Mesendoderm (in vitro differentiated cells): ENCODE measurements at regions not wholly inside any gene's neighbourhood (a gene's known extent, or its start where the extent isn't known, plus 50 kb on each side); places are given as distances from the start of the nearest gene placed in this dataset.
"Not testable (repeated sequence)": the region's sequence is repeated elsewhere in the genome, so short reads cannot be mapped to it uniquely, and the experiment has no call there.

Experiments used
- DNase-seq: peaks from one replicate; pipeline ENCODE4 v3.0.0; 2013
- H2AK5ac ChIP-seq: 2 replicates; pipeline ENCODE4 v1.6.1; 2013; ENCODE audit warnings: low read length, inconsistent platforms
- H2BK120ac ChIP-seq: 2 replicates; pipeline ENCODE4 v1.6.1; 2013; ENCODE audit warnings: low read depth, mild to moderate bottlenecking, low read length, moderate library complexity, mixed read lengths
- H2BK15ac ChIP-seq: replicated peaks from 2 replicates; pipeline ENCODE4 v1.6.1; 2013; ENCODE audit warnings: low read depth, mild to moderate bottlenecking, moderate library complexity
- H2BK5ac ChIP-seq: 2 replicates; pipeline ENCODE4 v1.6.1; 2013; ENCODE audit warnings: low read length, inconsistent platforms
- H3K18ac ChIP-seq: 2 replicates; pipeline ENCODE4 v1.6.1; 2013; ENCODE audit warnings: mild to moderate bottlenecking, low read length, mixed read lengths
- H3K23ac ChIP-seq: one replicate; pipeline ENCODE4 v1.6.1; 2013; ENCODE audit warnings: low read length
- H3K27ac ChIP-seq: 2 replicates; pipeline ENCODE4 v1.5.1; 2013; ENCODE audit warnings: low read depth, mild to moderate bottlenecking, inconsistent platforms, low read length, moderate library complexity
- H3K27me3 ChIP-seq: 2 replicates; pipeline ENCODE4 v1.6.1; 2013; ENCODE audit warnings: low read length, control low read depth, mild to moderate bottlenecking, inconsistent platforms; ENCODE audit not compliant: insufficient read depth, poor library complexity
- H3K36me3 ChIP-seq: 2 replicates; pipeline ENCODE4 v1.6.1; 2013; ENCODE audit warnings: low read length, inconsistent platforms; ENCODE audit not compliant: control insufficient read depth, insufficient read depth
- H3K4ac ChIP-seq: one replicate; pipeline ENCODE4 v1.6.1; 2013; ENCODE audit warnings: low read depth, mild to moderate bottlenecking, low read length, moderate library complexity
- H3K4me1 ChIP-seq: 2 replicates; pipeline ENCODE4 v1.6.1; 2013; ENCODE audit warnings: low read depth, low read length, inconsistent platforms; ENCODE audit not compliant: control insufficient read depth
- H3K4me2 ChIP-seq: 2 replicates; pipeline ENCODE4 v1.6.1; 2013; ENCODE audit warnings: low read length
- H3K4me3 ChIP-seq: 2 replicates; pipeline ENCODE4 v1.5.1; 2013; ENCODE audit warnings: mild to moderate bottlenecking, low read length
- H3K56ac ChIP-seq: one replicate; pipeline ENCODE4 v1.6.1; 2013; ENCODE audit warnings: low read length
- H3K79me1 ChIP-seq: 2 replicates; pipeline ENCODE4 v1.6.1; 2013; ENCODE audit warnings: low read length, inconsistent platforms
- H3K79me2 ChIP-seq: 2 replicates; pipeline ENCODE4 v1.6.1; 2013; ENCODE audit warnings: mild to moderate bottlenecking, low read length; ENCODE audit not compliant: control insufficient read depth, insufficient read depth
- H3K9ac ChIP-seq: 2 replicates; pipeline ENCODE4 v1.6.1; 2013; ENCODE audit warnings: low read length, inconsistent platforms
- H4K5ac ChIP-seq: one replicate; pipeline ENCODE4 v1.6.1; 2013; ENCODE audit warnings: low read length
- H4K8ac ChIP-seq: one replicate; pipeline ENCODE4 v1.6.1; 2013; ENCODE audit warnings: low read depth, mild to moderate bottlenecking, control low read depth, low read length, moderate library complexity
- WGBS: extraction: QIAGEN DNeasy Blood & Tissue Kit; methylation state at CpG from one replicate; pipeline ENCODE4 v1.1.7; 2013; ENCODE audit warnings: low lambda C conversion rate, missing lambda C conversion rate; ENCODE audit not compliant: insufficient coverage; ENCODE audit errors: extremely low coverage; 5-methylcytosine and 5-hydroxymethylcytosine counted together

- no peaks in the 10 kb centered on the region for H3K79me1 ChIP-seq
- H3K36me3 ChIP-seq = no peaks in the 10 kb centered on the region
- H2BK15ac ChIP-seq = no peak overlapping the region
- H3K4me2 ChIP-seq = no peak overlapping the region
- H4K8ac ChIP-seq = no peak overlapping the region
- H3K4me3 ChIP-seq = no peak overlapping the region
- no peak overlapping the region for H3K23ac ChIP-seq
- WGBS = no CpG with 5 or more reads among the region's 1 CpG
- no peak overlapping the region for H3K4ac ChIP-seq
- no peak for DNase-seq
- no peaks in the 10 kb centered on the region for H3K79me2 ChIP-seq
- H3K56ac ChIP-seq = no peak overlapping the region
- H2AK5ac ChIP-seq = no peak overlapping the region
- H4K5ac ChIP-seq = no peak overlapping the region
- no peak overlapping the region for H3K18ac ChIP-seq
- H2BK120ac ChIP-seq = no peak overlapping the region
- no peak overlapping the region for H2BK5ac ChIP-seq
- no peak overlapping the region for H3K27ac ChIP-seq
- no peaks in the 10 kb centered on the region for H3K27me3 ChIP-seq
- no peak overlapping the region for H3K9ac ChIP-seq
- no peaks in the 10 kb centered on the region for H3K4me1 ChIP-seq
Observed at GRCh38 chr4:74559853-74560252, 114.9 kb downstream of the AREG start.

DNA sequence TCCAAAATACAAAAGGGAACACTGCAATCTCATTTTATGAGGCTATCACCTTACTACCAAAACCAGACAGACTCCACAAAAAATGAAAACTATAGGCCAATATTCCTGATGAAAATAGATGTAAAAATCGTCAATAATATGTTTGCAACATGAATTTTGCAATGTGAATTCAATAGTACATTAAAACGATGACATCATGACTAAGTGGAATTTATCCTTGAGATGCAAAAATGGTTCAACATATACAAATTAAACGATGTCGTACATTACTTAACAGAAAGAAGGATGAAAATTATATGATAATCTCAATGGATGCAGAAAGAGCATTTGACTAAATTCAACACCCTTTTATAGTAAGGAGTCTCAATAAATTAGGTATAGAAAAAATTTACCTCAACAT, 123.0 kb downstream of the AREG start:
- H3K79me2 ChIP-seq = no peaks in the 10 kb centered on the region
- H3K56ac ChIP-seq = no peak overlapping the region
- no peak overlapping the region for H3K4ac ChIP-seq
- H3K4me3 ChIP-seq = no peak overlapping the region
- H3K36me3 ChIP-seq = no peaks in the 10 kb centered on the region
- no peak overlapping the region for H4K5ac ChIP-seq
- no peak overlapping the region for H3K4me2 ChIP-seq
- H2BK120ac ChIP-seq = no peak overlapping the region
- no peak overlapping the region for H2AK5ac ChIP-seq
- H3K27ac ChIP-seq = no peak overlapping the region
- no peak overlapping the region for H3K9ac ChIP-seq
- no peak overlapping the region for H4K8ac ChIP-seq
- no peaks in the 10 kb centered on the region for H3K4me1 ChIP-seq
- H3K27me3 ChIP-seq = no peaks in the 10 kb centered on the region
- H3K79me1 ChIP-seq = no peaks in the 10 kb centered on the region
- no peak for DNase-seq
- H3K23ac ChIP-seq = no peak overlapping the region
- no peak overlapping the region for H2BK15ac ChIP-seq
- no CpG with 5 or more reads among the region's 4 CpGs for WGBS
- H2BK5ac ChIP-seq = no peak overlapping the region
- H3K18ac ChIP-seq = no peak overlapping the region

- no peaks in the 10 kb centered on the region for H3K79me1 ChIP-seq
- H2BK15ac ChIP-seq = no peak overlapping the region
- H3K4me3 ChIP-seq = no peak overlapping the region
Observed at GRCh38 chr4:74570095-74570494, 125.2 kb downstream of the AREG start.

DNA sequence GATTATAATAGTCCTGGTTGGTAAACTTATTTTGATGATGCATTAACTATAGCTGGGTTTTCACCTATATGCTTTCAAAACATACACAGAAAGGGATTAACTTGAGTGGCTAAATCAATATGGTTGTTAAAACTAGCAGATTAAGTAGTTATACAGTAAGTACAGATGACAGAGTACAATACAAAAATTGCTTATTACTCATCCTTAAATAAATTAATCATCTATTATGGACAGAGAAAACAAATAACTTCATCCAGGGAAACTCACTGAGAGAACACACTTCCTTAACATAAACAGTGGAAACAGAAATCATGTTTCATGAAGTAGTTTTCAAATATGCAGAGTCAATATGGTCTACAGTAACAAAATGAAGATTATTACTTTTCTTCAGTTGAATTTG, 133.4 kb downstream of the AREG start:
- H3K4me1 ChIP-seq = no peaks in the 10 kb centered on the region
- no peaks in the 10 kb centered on the region for H3K79me2 ChIP-seq
- H2BK120ac ChIP-seq = no peak overlapping the region
- H3K27ac ChIP-seq = no peak overlapping the region
- no peak overlapping the region for H3K18ac ChIP-seq
- H2BK5ac ChIP-seq = no peak overlapping the region
- no peak overlapping the region for H3K56ac ChIP-seq
- no peaks in the 10 kb centered on the region for H3K79me1 ChIP-seq
- no peak overlapping the region for H3K4me2 ChIP-seq
- H3K23ac ChIP-seq = no peak overlapping the region
- H2AK5ac ChIP-seq = no peak overlapping the region
- DNase-seq = no peak
- no peak overlapping the region for H3K4me3 ChIP-seq
- H4K5ac ChIP-seq = no peak overlapping the region
- no peak overlapping the region for H2BK15ac ChIP-seq
- no peak overlapping the region for H3K4ac ChIP-seq
- no peak overlapping the region for H3K9ac ChIP-seq
- no peaks in the 10 kb centered on the region for H3K36me3 ChIP-seq
- no peaks in the 10 kb centered on the region for H3K27me3 ChIP-seq
- no peak overlapping the region for H4K8ac ChIP-seq

More at GRCh38 chr4:74570095-74570494, 125.2 kb downstream of the AREG start:
- Histone ChIP-seq H3K27me3 (no peaks in the 10 kb centered on the region), H3K4ac (no peak overlapping the region), H3K79me2 (no peaks in the 10 kb centered on the region), H3K36me3 (no peaks in the 10 kb centered on the region), H4K8ac (no peak overlapping the region), H2BK5ac (no peak overlapping the region), H2BK120ac (no peak overlapping the region), H3K23ac (no peak overlapping the region), H3K9ac (no peak overlapping the region), H4K5ac (no peak overlapping the region), H2AK5ac (no peak overlapping the region), H3K56ac (no peak overlapping the region), H3K18ac (no peak overlapping the region), H3K27ac (no peak overlapping the region), H3K4me2 (no peak overlapping the region), H3K4me1 (no peaks in the 10 kb centered on the region)
- no peak for DNase-seq
- WGBS = no CpG with 5 or more reads among the region's 3 CpGs

GRCh38 chr4:74578865-74579264, 133.9 kb downstream of the AREG start:
- H3K23ac ChIP-seq, H3K79me1 ChIP-seq, H3K79me2 ChIP-seq, H3K4me2 ChIP-seq, H3K27me3 ChIP-seq, DNase-seq, H2AK5ac ChIP-seq, H2BK120ac ChIP-seq, H3K9ac ChIP-seq, H3K27ac ChIP-seq, H3K18ac ChIP-seq, H2BK15ac ChIP-seq, H3K56ac ChIP-seq, H3K36me3 ChIP-seq, H3K4me1 ChIP-seq, H4K8ac ChIP-seq, H2BK5ac ChIP-seq, H3K4me3 ChIP-seq, H4K5ac ChIP-seq, H3K4ac ChIP-seq: not testable (repeated sequence)
- no CpG with 5 or more reads among the region's 19 CpGs for WGBS

DNA sequence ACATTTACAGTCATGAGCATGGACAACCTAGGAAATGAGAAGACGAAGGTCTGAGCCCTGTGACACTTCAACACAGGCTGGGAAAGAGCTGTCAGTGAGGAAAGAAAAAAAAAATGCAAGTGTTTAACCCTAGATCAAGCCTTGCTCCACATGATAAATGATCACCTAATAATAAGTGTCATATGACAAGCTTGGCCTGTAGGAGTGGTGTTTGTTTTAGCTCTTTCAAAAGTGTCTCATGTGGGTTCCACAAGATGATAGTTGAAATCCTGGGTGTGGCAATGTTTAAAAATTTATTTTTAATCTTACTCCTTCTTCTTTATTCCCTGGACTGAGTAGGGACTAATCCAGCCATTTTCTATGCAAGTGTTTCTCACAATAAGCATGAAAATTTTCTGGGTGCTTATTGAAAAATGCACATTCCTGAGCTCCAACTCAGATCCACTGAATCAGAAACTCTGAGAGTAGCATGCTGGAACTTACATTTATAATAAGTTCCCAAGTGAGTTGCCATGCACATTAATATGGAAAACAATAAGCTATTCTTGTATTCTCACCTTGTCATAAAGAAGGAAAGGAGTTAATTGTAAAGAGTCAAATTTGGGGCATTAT, 138.3 kb downstream of the AREG start:
- Histone ChIP-seq H3K79me2 (no peaks in the 10 kb centered on the region), H3K56ac (no peak overlapping the region), H3K27ac (no peak overlapping the region), H3K18ac (no peak overlapping the region), H4K5ac (no peak overlapping the region), H4K8ac (no peak overlapping the region), H3K4me1 (no peaks in the 10 kb centered on the region), H3K36me3 (no peaks in the 10 kb centered on the region), H3K9ac (no peak overlapping the region), H3K23ac (no peak overlapping the region), H2BK5ac (no peak overlapping the region), H3K4me3 (no peak overlapping the region), H3K79me1 (no peaks in the 10 kb centered on the region), H3K4me2 (no peak overlapping the region), H3K27me3 (no peaks in the 10 kb centered on the region), H2BK15ac (no peak overlapping the region), H3K4ac (no peak overlapping the region), H2AK5ac (no peak overlapping the region), H2BK120ac (no peak overlapping the region)
- no CpG with 5 or more reads among the region's 1 CpG for WGBS
- DNase-seq = no peak
